C4-2B (cell line): ENCODE measurements at regions not wholly inside any gene's neighbourhood (a gene's known extent, or its start where the extent isn't known, plus 50 kb on each side); places are given as distances from the start of the nearest gene placed in this dataset.

Source experiments
- ZFX ChIP-seq: fragments of 450-650 bp; IDR thresholded peaks from 2 replicates; pipeline ENCODE4 v1.6.1; 2017
- TF ChIP-seq, protein P1 (sequence below): fragments of 450-650 bp; conservative IDR thresholded peaks from 2 replicates; pipeline ENCODE4 v1.5.1; 2017; ENCODE audit warnings: mild to moderate bottlenecking

DNA sequence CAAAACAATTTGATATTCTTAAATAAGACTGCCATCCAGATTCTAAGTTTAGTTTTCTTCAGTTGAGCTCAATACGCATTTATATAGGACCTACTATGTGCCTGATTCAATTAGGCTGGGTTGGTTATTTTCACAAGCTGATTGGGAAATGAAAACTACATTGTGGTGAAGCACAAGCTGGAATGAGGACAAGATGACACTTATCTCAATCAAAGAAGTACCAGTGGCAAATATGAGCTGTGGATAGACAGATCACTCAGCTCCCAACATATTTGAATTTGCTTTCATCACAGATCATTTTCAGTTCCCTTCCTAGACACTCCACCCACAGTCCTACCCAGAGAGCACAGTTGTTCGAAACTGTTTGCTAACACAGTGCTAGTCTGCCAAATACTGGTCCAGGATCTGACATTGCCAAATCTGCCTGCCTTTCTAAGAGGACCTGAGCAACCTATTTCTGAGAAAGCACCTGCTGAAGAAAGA is 74.7 kb downstream of the LLPH start:
- TF ChIP-seq, protein P1, sequence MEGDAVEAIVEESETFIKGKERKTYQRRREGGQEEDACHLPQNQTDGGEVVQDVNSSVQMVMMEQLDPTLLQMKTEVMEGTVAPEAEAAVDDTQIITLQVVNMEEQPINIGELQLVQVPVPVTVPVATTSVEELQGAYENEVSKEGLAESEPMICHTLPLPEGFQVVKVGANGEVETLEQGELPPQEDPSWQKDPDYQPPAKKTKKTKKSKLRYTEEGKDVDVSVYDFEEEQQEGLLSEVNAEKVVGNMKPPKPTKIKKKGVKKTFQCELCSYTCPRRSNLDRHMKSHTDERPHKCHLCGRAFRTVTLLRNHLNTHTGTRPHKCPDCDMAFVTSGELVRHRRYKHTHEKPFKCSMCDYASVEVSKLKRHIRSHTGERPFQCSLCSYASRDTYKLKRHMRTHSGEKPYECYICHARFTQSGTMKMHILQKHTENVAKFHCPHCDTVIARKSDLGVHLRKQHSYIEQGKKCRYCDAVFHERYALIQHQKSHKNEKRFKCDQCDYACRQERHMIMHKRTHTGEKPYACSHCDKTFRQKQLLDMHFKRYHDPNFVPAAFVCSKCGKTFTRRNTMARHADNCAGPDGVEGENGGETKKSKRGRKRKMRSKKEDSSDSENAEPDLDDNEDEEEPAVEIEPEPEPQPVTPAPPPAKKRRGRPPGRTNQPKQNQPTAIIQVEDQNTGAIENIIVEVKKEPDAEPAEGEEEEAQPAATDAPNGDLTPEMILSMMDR = no peak
- no peak for TF ChIP-seq ZFX
